Loucy (cell line): ENCODE measurements at regions not wholly inside any gene's neighbourhood (a gene's known extent, or its start where the extent isn't known, plus 50 kb on each side); places are given as distances from the start of the nearest gene placed in this dataset.

ENCODE experiments used
- H2AFZ ChIP-seq: fragments of 200-600 bp; sonication (generic); 2 replicates; pipeline ENCODE4 v1.6.0; 2016; ENCODE audit warnings: antibody characterized with exemption, mild to moderate bottlenecking, low read length, moderate library complexity
- H3F3A ChIP-seq: fragments of 200-600 bp; 2 replicates; pipeline ENCODE4 v1.6.0; 2016; ENCODE audit warnings: antibody characterized with exemption, low read depth, mild to moderate bottlenecking
- H3K27me3 ChIP-seq: fragments of 200-600 bp; sonication (generic); 2 replicates; pipeline ENCODE4 v1.6.1; 2014; ENCODE audit warnings: low read length, mild to moderate bottlenecking; ENCODE audit not compliant: insufficient read depth, poor library complexity, severe bottlenecking
- H3K36me3 ChIP-seq: fragments of 200-600 bp; sonication (generic); 2 replicates; pipeline ENCODE4 v1.6.1; 2016; ENCODE audit warnings: low read length; ENCODE audit not compliant: insufficient read depth
- H3K4me1 ChIP-seq: fragments of 200-600 bp; sonication (generic); 2 replicates; pipeline ENCODE4 v1.5.1; 2014; ENCODE audit warnings: low read length, mild to moderate bottlenecking; ENCODE audit not compliant: insufficient read depth, poor library complexity, severe bottlenecking
- H3K4me2 ChIP-seq: fragments of 200-600 bp; sonication (generic); 2 replicates; pipeline ENCODE4 v1.6.0; 2014; ENCODE audit warnings: antibody characterized with exemption, low read length, low read depth, mild to moderate bottlenecking; ENCODE audit not compliant: poor library complexity, severe bottlenecking
- H3K4me3 ChIP-seq: fragments of 200-600 bp; sonication (generic); 2 replicates; pipeline ENCODE4 v1.5.1; 2014; ENCODE audit warnings: low read length, mild to moderate bottlenecking, mixed read lengths; ENCODE audit not compliant: poor library complexity, severe bottlenecking
- H3K79me2 ChIP-seq: fragments of 200-600 bp; sonication (generic); 2 replicates; pipeline ENCODE4 v1.6.1; 2014; ENCODE audit warnings: low read length; ENCODE audit not compliant: insufficient read depth
- H3K9ac ChIP-seq: fragments of 200-600 bp; sonication (generic); 2 replicates; pipeline ENCODE4 v1.6.0; 2014; ENCODE audit warnings: mild to moderate bottlenecking, low read depth, low read length, moderate library complexity; ENCODE audit not compliant: poor library complexity, severe bottlenecking
- H3K9me2 ChIP-seq: fragments of 200-600 bp; sonication (generic); replicated peaks from 2 replicates; pipeline ENCODE4 v1.6.1; 2016; ENCODE audit warnings: low read depth, low read length, mixed read lengths
- H3K9me3 ChIP-seq: fragments of 200-600 bp; sonication (generic); 2 replicates; pipeline ENCODE4 v1.6.1; 2014; ENCODE audit warnings: mild to moderate bottlenecking, antibody characterized with exemption, low read length, low read depth; ENCODE audit not compliant: insufficient read depth
- H4K20me1 ChIP-seq: fragments of 200-600 bp; sonication (generic); 2 replicates; pipeline ENCODE4 v1.6.0; 2014; ENCODE audit warnings: antibody characterized with exemption, low read length, mild to moderate bottlenecking; ENCODE audit not compliant: insufficient read depth, poor library complexity, severe bottlenecking
- CTCF ChIP-seq: fragments of 200-600 bp; sonication (generic); conservative IDR thresholded peaks from 2 replicates; pipeline ENCODE4 v1.5.1; 2014; ENCODE audit warnings: mild to moderate bottlenecking, antibody characterized with exemption, low read length
- EZH2phosphoT487 ChIP-seq: fragments of 200-600 bp; IDR thresholded peaks from 2 replicates; pipeline ENCODE4 v1.6.1; 2018; ENCODE audit warnings: antibody characterized with exemption, mild to moderate bottlenecking, moderate library complexity, borderline replicate concordance

GRCh38 chr16:62926121-62926801 lies 890.0 kb upstream of the CDH8 start:
- Histone ChIP-seq H3K4me2 (no peak overlapping the region), H3K4me1 (no peaks in the 10 kb centered on the region), H3K79me2 (no peaks in the 10 kb centered on the region), H3K36me3 (no peaks in the 10 kb centered on the region), H4K20me1 (no peaks in the 10 kb centered on the region), H3K27me3 (no peaks in the 10 kb centered on the region), H3K9me2 (no peaks in the 10 kb centered on the region), H3K4me3 (no peak overlapping the region), H3K9ac (no peak overlapping the region), H3F3A (no peaks in the 10 kb centered on the region), H2AFZ (no peak overlapping the region), H3K9me3 (no peaks in the 10 kb centered on the region)
- no peak for TF ChIP-seq CTCF
- no peak for TF ChIP-seq EZH2phosphoT487

DNA sequence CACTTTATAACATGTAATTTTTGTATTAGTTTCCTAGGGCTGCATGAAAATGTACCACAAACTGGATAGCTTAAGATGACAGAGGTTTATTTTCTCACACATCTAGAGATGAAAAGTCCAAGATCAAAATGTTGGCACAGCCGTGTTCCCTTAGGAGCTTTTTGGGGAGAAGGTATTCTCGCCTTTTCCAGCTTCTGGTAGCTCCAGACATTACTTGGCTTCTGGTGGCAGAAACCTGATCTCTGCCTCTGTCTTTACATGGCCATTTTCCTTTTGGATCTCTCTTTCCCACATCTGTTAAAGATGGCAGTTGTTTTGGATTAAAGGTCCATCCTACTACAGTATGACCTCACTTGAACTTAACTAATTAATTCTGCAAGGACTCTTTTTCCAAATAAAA lies 885.7 kb upstream of the CDH8 start:
- TF ChIP-seq EZH2phosphoT487 (no peak), CTCF (no peak)
- Histone ChIP-seq H3K4me3 (no peak overlapping the region), H2AFZ (no peak overlapping the region), H3K27me3 (no peaks in the 10 kb centered on the region), H3K9ac (no peak overlapping the region), H3K4me2 (no peak overlapping the region), H3F3A (no peaks in the 10 kb centered on the region), H4K20me1 (no peaks in the 10 kb centered on the region), H3K79me2 (no peaks in the 10 kb centered on the region), H3K36me3 (no peaks in the 10 kb centered on the region), H3K4me1 (no peaks in the 10 kb centered on the region), H3K9me3 (no peaks in the 10 kb centered on the region), H3K9me2 (no peaks in the 10 kb centered on the region)

DNA sequence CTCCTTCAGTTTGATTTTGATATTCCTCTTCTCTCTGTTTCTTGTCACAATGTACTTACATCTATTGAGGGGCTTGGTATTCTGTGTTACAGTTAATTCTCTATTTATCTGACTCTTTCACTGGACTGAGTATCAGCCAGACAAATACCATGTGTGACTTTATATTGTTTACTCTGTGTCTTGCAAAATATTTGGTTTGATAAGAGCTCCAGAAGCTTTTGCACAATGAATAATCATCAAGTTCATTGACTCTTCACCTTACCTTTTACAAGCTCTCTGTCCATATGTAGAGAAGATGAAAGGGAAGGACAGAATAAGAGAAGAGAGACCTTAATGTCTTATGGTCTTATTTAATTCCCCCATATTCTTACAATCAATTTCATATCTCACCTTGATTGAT lies 877.7 kb upstream of the CDH8 start:
- H3K27me3 ChIP-seq: no peaks in the 10 kb centered on the region
- H3K36me3 ChIP-seq: no peaks in the 10 kb centered on the region
- no peaks in the 10 kb centered on the region for H3K79me2 ChIP-seq
- TF ChIP-seq EZH2phosphoT487: no peak
- no peak for TF ChIP-seq CTCF
- no peaks in the 10 kb centered on the region for H3K9me2 ChIP-seq
- no peaks in the 10 kb centered on the region for H4K20me1 ChIP-seq
- H3K9me3 ChIP-seq: no peaks in the 10 kb centered on the region
- H3K4me1 ChIP-seq: no peaks in the 10 kb centered on the region
- no peak overlapping the region for H3K4me3 ChIP-seq
- H3F3A ChIP-seq: no peaks in the 10 kb centered on the region
- no peak overlapping the region for H3K4me2 ChIP-seq
- no peak overlapping the region for H2AFZ ChIP-seq
- no peak overlapping the region for H3K9ac ChIP-seq
